Hepatocyte (in vitro differentiated cells): ENCODE measurements at regions not wholly inside any gene's neighbourhood (a gene's known extent, or its start where the extent isn't known, plus 50 kb on each side); places are given as distances from the start of the nearest gene placed in this dataset.

Experiments used
- DNase-seq: peaks from one replicate; pipeline ENCODE4 v3.0.0-alpha.2; 2016; ENCODE audit warnings: low spot score
- H2AFZ ChIP-seq: fragments of 200-600 bp; sonication (generic); 2 replicates; pipeline ENCODE4 v1.6.0; 2016; ENCODE audit warnings: antibody characterized with exemption, mild to moderate bottlenecking
- H3K27ac ChIP-seq: fragments of 200-600 bp; sonication (generic); 2 replicates; pipeline ENCODE4 v1.5.1; 2016; ENCODE audit warnings: mild to moderate bottlenecking
- H3K27me3 ChIP-seq: fragments of 200-600 bp; sonication (generic); 2 replicates; pipeline ENCODE4 v1.6.1; 2016
- H3K36me3 ChIP-seq: fragments of 200-600 bp; sonication (generic); replicated peaks from 2 replicates; pipeline ENCODE4 v1.5.1; 2016; ENCODE audit warnings: low read depth; ENCODE audit not compliant: insufficient read depth
- H3K4me1 ChIP-seq: fragments of 200-600 bp; sonication (generic); 2 replicates; pipeline ENCODE4 v1.5.1; 2016; ENCODE audit warnings: mild to moderate bottlenecking, moderate library complexity; ENCODE audit not compliant: insufficient read depth
- H3K4me2 ChIP-seq: fragments of 200-600 bp; sonication (generic); 2 replicates; pipeline ENCODE4 v1.6.0; 2016
- H3K4me3 ChIP-seq: fragments of 200-600 bp; sonication (generic); 2 replicates; pipeline ENCODE4 v1.5.1; 2016; ENCODE audit warnings: mild to moderate bottlenecking
- H3K79me2 ChIP-seq: fragments of 200-600 bp; sonication (generic); 2 replicates; pipeline ENCODE4 v1.6.0; 2017; ENCODE audit warnings: mild to moderate bottlenecking
- H3K9me2 ChIP-seq: fragments of 200-600 bp; sonication (generic); replicated peaks from 2 replicates; pipeline ENCODE4 v1.6.0; 2017; ENCODE audit warnings: mild to moderate bottlenecking; ENCODE audit not compliant: insufficient read depth
- H3K9me3 ChIP-seq: fragments of 200-600 bp; sonication (generic); 2 replicates; pipeline ENCODE4 v1.5.1; 2016; ENCODE audit warnings: low read depth, mild to moderate bottlenecking
- H4K20me1 ChIP-seq: fragments of 200-600 bp; sonication (generic); 2 replicates; pipeline ENCODE4 v1.6.0; 2016; ENCODE audit warnings: mild to moderate bottlenecking; ENCODE audit not compliant: insufficient read depth, poor library complexity, severe bottlenecking
- EZH2 ChIP-seq: fragments of 200-600 bp; sonication (generic); IDR thresholded peaks from 2 replicates; pipeline ENCODE4 v1.6.1; 2016; ENCODE audit warnings: antibody characterized with exemption, mild to moderate bottlenecking, borderline replicate concordance
- EZH2phosphoT487 ChIP-seq: fragments of 200-600 bp; sonication (generic); IDR thresholded peaks from one replicate; pipeline ENCODE4 v1.6.1; 2018; ENCODE audit warnings: antibody characterized with exemption, mild to moderate bottlenecking, low read depth, moderate library complexity; ENCODE audit not compliant: unreplicated experiment, severe bottlenecking
- WGBS: methylation state at CpG from one replicate; pipeline ENCODE4 v1.1.6; 2016; ENCODE audit warnings: low lambda C conversion rate; ENCODE audit errors: missing lambda C conversion rate; 5-methylcytosine and 5-hydroxymethylcytosine counted together
- TF ChIP-seq, protein P1 (sequence below): fragments of 200-600 bp; sonication (generic); IDR thresholded peaks from 2 replicates; pipeline ENCODE4 v1.5.1; 2016; ENCODE audit warnings: antibody characterized with exemption, mild to moderate bottlenecking; ENCODE audit not compliant: poor library complexity

DNA sequence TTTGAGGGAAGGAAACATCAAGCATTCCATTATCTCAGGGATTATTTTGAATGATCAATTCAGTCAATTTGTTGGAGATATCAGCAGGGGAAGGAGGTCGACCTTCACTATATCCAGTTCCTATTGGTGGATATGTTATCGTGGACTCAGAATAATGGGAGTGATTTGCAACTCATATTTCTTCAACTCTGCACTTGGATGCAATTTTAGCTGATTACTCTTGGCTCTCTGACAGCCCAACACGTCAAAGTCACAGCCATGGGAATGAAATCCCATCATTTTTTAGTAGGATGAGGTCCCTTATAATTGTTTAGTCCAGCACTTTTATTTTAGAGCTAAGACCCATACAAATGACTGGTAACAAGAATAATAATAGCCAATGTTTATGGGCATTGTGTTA is 371.8 kb upstream of the RPS23 start:
- Histone ChIP-seq H3K79me2 (no peaks in the 10 kb centered on the region), H3K9me3 (no peaks in the 10 kb centered on the region), H3K36me3 (no peaks in the 10 kb centered on the region), H3K4me1 (no peaks in the 10 kb centered on the region), H3K9me2 (no peaks in the 10 kb centered on the region), H3K4me3 (no peak overlapping the region), H3K4me2 (no peak overlapping the region), H3K27me3 (no peaks in the 10 kb centered on the region), H4K20me1 (no peaks in the 10 kb centered on the region), H2AFZ (no peak overlapping the region), H3K27ac (no peak overlapping the region)
- DNase-seq, result no peak
- WGBS, result 92% methylated on average over 3 of the region's 3 CpGs
- TF ChIP-seq EZH2phosphoT487 (no peak), EZH2 (no peak)
- TF ChIP-seq, protein P1, sequence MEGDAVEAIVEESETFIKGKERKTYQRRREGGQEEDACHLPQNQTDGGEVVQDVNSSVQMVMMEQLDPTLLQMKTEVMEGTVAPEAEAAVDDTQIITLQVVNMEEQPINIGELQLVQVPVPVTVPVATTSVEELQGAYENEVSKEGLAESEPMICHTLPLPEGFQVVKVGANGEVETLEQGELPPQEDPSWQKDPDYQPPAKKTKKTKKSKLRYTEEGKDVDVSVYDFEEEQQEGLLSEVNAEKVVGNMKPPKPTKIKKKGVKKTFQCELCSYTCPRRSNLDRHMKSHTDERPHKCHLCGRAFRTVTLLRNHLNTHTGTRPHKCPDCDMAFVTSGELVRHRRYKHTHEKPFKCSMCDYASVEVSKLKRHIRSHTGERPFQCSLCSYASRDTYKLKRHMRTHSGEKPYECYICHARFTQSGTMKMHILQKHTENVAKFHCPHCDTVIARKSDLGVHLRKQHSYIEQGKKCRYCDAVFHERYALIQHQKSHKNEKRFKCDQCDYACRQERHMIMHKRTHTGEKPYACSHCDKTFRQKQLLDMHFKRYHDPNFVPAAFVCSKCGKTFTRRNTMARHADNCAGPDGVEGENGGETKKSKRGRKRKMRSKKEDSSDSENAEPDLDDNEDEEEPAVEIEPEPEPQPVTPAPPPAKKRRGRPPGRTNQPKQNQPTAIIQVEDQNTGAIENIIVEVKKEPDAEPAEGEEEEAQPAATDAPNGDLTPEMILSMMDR, result no peak

DNA sequence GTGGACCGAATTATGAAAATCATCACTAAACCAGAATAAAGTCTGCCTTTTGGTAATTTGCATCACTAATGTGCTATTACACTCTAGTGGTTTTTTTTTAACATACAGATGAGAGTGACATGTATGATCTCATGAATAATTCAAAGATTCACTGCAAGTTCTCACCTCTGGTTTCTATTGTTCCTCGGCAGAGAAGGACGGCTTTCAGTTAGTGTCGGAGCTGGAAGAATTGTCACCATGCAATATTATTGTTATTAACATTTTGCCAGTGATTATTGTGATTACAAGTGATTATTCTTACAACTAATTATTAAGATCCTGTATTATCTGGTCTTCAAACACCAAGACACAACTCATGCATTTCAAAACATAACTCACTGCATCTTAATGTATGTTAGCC is 366.6 kb upstream of the RPS23 start:
- no peak overlapping the region for H3K27ac ChIP-seq
- no peak overlapping the region for H2AFZ ChIP-seq
- no peak for TF ChIP-seq EZH2
- TF ChIP-seq, protein P1, result no peak
- no peak for TF ChIP-seq EZH2phosphoT487
- H3K27me3 ChIP-seq, result no peaks in the 10 kb centered on the region
- H3K36me3 ChIP-seq, result no peaks in the 10 kb centered on the region
- no peak overlapping the region for H3K4me3 ChIP-seq
- H4K20me1 ChIP-seq, result no peaks in the 10 kb centered on the region
- H3K9me2 ChIP-seq, result no peaks in the 10 kb centered on the region
- WGBS, result 93% methylated on average over 4 of the region's 4 CpGs
- DNase-seq, result no peak
- H3K4me1 ChIP-seq, result peaks cover 14% of the 10 kb centered on the region
- no peak overlapping the region for H3K4me2 ChIP-seq
- H3K9me3 ChIP-seq, result no peaks in the 10 kb centered on the region
- H3K79me2 ChIP-seq, result no peaks in the 10 kb centered on the region

DNA sequence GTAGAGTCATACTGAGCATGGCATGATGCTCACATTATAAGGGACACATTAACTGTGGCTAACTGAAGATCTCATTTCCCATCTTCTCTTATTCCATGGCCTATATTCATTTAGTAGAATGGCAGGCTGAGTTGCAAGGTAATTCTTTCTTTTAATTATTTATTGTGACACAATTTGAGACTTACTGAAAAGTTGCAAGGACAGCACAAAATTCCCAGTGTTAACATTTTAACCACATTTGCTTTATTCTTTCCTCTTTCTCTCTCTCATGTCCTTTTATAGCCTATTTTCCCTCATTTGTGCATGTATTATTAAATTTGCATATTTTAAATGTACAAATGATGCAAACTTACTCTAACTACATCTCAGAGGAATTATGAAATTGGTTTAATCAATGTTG is 366.1 kb upstream of the RPS23 start:
- no peaks in the 10 kb centered on the region for H3K27me3 ChIP-seq
- H3K9me2 ChIP-seq, result no peaks in the 10 kb centered on the region
- no peak overlapping the region for H2AFZ ChIP-seq
- H3K4me3 ChIP-seq, result no peak overlapping the region
- no peaks in the 10 kb centered on the region for H3K79me2 ChIP-seq
- no peaks in the 10 kb centered on the region for H4K20me1 ChIP-seq
- no peak for DNase-seq
- no peak overlapping the region for H3K27ac ChIP-seq
- no peaks in the 10 kb centered on the region for H3K36me3 ChIP-seq
- H3K9me3 ChIP-seq, result no peaks in the 10 kb centered on the region
- no peak overlapping the region for H3K4me2 ChIP-seq
- H3K4me1 ChIP-seq, result peaks cover 19% of the 10 kb centered on the region
- TF ChIP-seq EZH2 (no peak), EZH2phosphoT487 (no peak)
- TF ChIP-seq, protein P1, result no peak

DNA sequence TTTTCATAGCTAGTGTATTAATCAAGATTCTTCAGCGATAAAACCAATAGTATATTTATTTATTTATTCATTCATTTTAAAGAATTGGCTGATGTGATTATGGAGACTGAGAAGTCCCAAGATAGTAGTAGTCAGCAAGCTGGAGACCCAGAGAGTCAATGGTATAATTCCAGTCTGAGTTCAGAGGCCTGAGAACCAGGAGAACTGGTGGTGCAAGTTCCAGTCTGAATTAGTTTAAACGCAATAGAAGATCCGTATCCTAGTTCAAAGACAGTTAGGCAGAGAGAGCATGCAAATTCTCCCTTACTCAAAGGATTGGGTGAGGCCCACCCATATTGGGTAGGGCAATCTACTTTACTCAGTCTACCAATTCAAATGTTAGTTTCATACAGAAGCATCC is 364.2 kb upstream of the RPS23 start:
- no peak for DNase-seq
- Histone ChIP-seq H3K4me2 (no peak overlapping the region), H3K79me2 (no peaks in the 10 kb centered on the region), H3K4me1 (peaks cover 27% of the 10 kb centered on the region), H3K27me3 (no peaks in the 10 kb centered on the region), H3K9me3 (no peaks in the 10 kb centered on the region), H4K20me1 (no peaks in the 10 kb centered on the region), H3K4me3 (no peak overlapping the region), H3K9me2 (no peaks in the 10 kb centered on the region), H3K27ac (no peak overlapping the region), H2AFZ (no peak overlapping the region), H3K36me3 (no peaks in the 10 kb centered on the region)
- 87% methylated on average over 3 of the region's 3 CpGs for WGBS
- TF ChIP-seq EZH2 (no peak), EZH2phosphoT487 (no peak)
- TF ChIP-seq, protein P1, result no peak
